ENCODE measurements at regions not wholly inside any gene's neighbourhood (a gene's known extent, or its start where the extent isn't known, plus 50 kb on each side); places are given as distances from the start of the nearest gene placed in this dataset.
A peak's percentile ranks its signal among the peaks of the same experiment; 100 is the strongest.
"Not testable (repeated sequence)": the region's sequence is repeated elsewhere in the genome, so short reads cannot be mapped to it uniquely, and the experiment has no call there.

- no peak overlapping the region for H3K4me3 ChIP-seq (ENCODE audit: low read length)
- TF ChIP-seq CTCF (IDR thresholded peaks at IDR 0.05; ENCODE audit: insufficient read depth, low read depth, low read length, missing control alignments), result no peak
- peak; percentile 50 for DNase-seq (ENCODE audit: low read depth)
These were observed 248.0 kb downstream of the TRIML1 start for GRCh38 chr4:188387179-188387791.

GRCh38 chr4:188391349-188391748 lies 252.1 kb downstream of the TRIML1 start:
- not testable (repeated sequence) for H3K4me3 ChIP-seq (ENCODE audit: low read length); DNase-seq (ENCODE audit: low read depth)

DNA sequence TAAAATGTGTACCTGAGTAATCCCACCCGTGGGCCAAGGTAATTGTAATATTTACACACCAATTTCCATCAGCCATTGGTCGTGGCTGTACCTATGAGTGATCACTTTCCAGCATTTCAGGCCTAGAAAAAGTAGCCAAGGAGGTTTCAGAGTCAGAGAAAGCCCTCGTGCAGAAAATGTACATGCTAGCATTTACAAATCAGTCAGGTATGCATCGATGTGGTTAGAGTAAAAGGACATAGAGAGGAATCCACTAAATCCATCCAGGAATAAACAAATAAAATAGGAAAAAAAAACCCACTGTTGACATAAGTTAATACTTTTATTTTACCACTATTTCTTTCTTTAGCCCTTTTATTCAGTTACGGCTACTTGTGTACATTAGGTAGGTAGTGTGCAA lies 256.8 kb downstream of the TRIML1 start:
- DNase-seq (ENCODE audit: low read depth), result no peak
- H3K4me3 ChIP-seq (ENCODE audit: low read length), result no peak overlapping the region
- no peak for TF ChIP-seq CTCF (IDR thresholded peaks at IDR 0.05; ENCODE audit: insufficient read depth, low read depth, low read length, missing control alignments)

DNA sequence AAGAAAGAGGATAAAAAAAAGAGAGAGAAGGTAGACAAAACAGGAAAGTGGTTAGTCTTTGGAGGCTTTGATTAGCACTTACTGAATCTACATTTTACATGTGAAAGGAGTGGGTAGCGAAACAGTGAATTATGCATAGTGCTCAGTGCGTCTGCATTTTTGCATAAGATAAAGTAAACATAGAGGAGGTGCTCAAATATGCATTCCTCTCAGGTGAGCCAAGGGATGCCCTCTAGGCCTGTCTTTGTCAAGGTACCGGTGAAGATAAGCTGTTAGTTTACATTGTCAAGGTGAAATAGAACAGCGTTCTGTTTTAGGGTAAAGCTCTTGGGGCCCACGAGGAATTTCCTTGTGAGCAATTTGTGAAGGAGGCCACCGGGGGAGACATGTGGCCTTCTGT lies 260.6 kb downstream of the TRIML1 start:
- H3K4me3 ChIP-seq (ENCODE audit: low read length), result no peak overlapping the region
- TF ChIP-seq CTCF (IDR thresholded peaks at IDR 0.05; ENCODE audit: insufficient read depth, low read depth, low read length, missing control alignments), result no peak
- DNase-seq (ENCODE audit: low read depth), result peak; percentile 84

DNA sequence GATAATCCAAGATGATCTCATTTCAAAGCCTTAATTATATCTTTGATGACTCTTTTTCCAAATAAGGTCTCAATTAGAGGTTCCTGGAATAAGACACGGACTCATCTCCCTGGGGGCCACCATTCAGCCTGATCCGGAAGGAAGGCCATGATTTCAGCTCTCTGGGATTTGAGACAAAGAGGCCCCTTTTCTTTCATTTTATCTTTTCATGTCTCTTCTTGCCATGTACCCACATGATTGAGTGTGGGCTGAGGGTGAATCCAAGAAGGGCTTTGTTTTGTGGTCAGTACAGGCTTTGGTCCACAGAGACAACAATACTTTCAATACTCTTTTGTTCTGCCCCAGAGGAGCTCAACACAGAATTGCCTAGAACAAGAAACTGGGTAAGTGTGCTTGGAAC lies 261.2 kb downstream of the TRIML1 start:
- DNase-seq (ENCODE audit: low read depth), result peak; percentile 48
- no peak for TF ChIP-seq CTCF (IDR thresholded peaks at IDR 0.05; ENCODE audit: insufficient read depth, low read depth, low read length, missing control alignments)
- no peak overlapping the region for H3K4me3 ChIP-seq (ENCODE audit: low read length)

DNA sequence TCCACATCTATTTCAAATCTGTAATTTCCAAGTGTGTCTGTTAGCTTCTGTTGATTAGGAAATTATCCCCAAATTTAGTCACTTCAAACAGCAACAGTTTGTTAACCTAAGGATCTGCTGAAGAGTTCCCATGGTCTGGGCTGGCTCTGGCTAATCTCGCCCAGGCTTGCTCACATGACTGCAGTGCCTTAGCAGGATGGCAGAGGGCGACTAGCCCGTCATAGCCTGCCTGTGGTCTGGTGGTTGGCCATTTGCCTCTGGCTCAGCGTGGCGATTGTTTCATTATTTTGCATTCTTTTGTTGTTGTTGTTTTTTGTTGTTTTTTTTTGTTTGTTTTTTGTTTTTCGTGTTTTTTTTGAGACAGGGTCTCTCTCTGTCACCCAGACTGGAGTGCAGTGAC lies 264.0 kb downstream of the TRIML1 start:
- H3K4me3 ChIP-seq (ENCODE audit: low read length), result no peak overlapping the region
- peak; percentile 36 for TF ChIP-seq CTCF (IDR thresholded peaks at IDR 0.05; ENCODE audit: insufficient read depth, low read depth, low read length, missing control alignments)
- DNase-seq (ENCODE audit: low read depth), result peak; percentile 45

GRCh38 chr4:188405071-188405835 lies 266.0 kb downstream of the TRIML1 start:
- H3K4me3 ChIP-seq (ENCODE audit: low read length), result not testable (repeated sequence)
- peak; percentile 63 for DNase-seq (ENCODE audit: low read depth)
